Fibroblast of skin of left quadriceps (primary cell): ENCODE measurements at regions not wholly inside any gene's neighbourhood (a gene's known extent, or its start where the extent isn't known, plus 50 kb on each side); places are given as distances from the start of the nearest gene placed in this dataset.
A peak's percentile ranks its signal among the peaks of the same experiment; 100 is the strongest.

ENCODE experiments used
- DNase-seq, 2 experiments: peaks; one replicate each; pipeline ENCODE4 v3.0.0-alpha.2; 2013; ENCODE audit warnings: low read depth in 2 of 2

DNA sequence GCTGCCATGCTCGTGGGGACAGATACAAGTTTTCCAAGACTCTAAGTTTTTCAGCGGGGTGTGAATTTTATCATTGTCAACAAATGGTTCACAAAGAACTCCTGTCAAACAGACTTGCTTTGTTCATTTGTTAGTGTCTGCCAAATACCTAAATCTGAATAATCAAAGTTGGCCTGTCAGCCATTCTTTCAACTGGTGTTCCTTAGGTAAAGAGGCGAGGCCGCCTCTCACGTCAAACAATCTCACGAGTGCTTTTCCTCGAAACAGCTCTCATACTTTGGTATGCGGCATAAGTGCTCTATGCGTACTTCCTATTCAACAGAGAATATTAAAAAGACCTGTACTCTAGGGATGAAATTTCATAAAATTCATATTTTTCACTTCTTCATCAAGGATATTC, 51.4 kb upstream of the KANK4 start:
- no peak for DNase-seq

DNA sequence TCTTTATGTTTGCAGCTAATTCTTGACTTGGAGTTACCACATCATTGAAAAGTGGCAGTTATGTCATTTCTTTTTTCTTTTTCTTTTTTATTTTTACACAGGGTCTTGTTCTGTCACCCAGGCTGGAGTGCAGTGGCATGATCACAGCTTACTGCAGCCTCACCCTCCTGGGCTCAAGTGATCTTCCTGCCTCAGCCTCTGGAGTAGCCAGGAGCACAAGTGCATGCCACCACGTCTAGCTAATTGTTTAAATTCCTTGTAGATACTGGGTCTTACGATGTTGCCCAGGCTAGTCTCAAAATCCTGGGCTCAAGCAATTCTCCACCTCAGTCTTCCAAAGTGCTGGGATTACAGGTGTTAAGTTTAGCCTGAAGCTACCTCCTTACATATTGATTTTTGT, 52.1 kb upstream of the KANK4 start:
- no peak for DNase-seq

DNA sequence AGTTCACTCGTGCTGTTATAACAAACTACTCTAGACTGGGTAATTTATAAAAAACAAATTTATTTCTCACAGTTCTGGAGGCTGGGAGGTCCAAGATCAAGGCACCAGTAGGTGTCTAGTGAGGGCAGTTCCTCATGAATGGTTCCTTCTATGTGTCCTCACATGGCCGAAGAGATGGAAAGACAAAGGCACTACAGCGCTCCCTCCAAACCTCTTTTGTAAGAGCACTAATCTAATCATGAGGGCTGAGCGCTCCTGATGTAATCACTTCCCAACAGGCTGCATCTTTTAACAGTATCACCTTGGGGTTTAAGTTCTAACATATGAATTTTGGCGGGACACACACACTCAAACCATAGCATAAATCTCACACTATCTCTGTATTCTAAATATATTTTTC, 54.0 kb upstream of the KANK4 start:
- no peak for DNase-seq

DNA sequence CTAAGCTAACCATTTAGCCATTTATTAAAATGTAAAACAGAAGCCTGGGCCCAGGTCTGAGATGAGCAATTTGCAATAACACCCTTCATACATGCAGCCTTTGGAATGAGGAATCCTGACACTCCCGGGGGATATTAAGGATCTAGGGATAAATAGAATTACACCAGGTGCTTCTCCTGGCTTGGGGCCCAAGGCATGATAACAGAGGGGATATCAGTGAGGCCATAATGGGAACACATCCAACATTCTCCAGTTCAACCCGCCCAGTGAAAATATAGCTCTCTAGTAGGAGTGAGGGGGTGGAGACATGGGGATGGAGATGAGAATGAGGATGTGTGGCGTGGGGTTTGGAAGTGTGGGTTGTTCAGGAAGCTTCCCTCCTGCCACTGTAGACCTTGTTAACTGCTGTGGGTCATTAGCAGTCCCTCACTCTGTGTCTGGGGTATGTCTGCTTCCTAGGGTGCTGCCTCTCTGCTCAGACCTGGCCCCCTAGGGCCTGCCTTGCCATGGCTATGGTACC, 57.9 kb upstream of the KANK4 start:
- DNase-seq = no peak

DNA sequence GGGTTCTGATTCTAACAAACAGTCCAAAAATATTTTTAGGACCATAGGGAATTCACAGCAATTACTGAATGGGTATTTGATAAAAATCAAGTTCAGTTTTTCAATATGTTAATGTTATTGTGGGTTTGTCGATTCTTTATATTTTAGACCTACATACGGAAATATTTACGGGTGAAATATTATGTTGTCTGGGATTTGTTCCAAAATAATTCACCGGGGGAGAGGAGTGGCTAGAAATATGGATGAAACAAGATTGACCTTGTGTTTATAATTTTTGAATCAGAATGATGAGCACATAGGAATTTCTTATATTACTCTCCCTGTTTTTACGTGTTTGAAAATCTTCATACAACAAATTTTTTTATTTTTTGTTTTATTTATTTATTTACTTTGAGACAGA, 56.7 kb upstream of the USP1 start:
- DNase-seq = no peak

DNA sequence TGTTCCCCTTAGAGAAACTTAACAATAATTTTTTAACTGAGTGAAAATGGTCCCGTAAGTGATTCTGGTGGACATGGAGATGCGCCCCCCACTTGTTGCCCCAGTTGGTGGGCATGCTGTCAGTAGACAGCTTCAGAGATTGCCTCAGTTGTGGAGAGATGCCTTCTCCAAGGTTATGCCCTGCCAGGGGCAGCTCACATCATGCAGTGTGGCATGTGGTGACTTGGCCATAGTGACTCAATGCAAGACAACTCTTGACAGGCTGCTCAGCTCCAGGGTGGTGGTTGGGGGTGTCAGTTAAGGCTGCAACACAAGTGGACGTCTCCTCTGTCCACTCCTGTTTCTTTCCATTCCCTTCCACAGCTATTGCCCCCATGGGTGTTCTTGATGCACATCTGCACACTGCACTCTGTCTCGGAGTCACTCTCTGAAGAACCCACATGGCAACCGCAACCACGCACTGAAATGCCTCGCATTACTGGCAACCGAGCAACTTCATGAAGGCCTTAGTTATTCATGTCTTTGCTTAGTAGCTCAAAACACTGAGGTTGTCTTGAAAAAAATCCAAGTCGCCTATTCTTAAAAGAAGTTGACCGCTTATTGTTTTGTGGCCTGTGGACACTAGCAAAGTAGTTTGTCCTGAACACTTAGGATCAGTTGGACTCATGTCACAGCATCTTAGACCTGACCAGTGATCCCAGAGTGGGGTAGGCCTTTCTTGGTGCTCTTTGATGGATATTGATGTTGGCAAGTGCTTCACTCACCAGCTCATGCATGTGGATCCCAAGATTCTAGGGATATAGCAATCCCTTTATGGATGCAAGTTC, 54.8 kb upstream of the USP1 start:
- peak; percentile 21 to 27 for DNase-seq

DNA sequence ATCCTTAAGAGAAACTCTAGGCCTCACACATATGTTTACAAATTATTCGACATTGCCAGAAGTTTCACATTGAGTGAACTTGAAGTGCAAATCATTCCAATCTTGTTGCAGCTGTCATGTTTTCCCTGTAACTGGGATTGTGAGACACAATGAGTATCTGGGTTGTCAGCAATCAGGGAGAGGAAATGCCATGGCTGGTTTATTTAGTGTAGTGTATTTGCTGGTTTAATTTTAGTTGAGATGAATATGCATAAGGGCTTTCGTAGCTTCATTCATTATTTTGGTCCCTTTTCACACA, 54.2 kb upstream of the USP1 start:
- DNase-seq = no peak

DNA sequence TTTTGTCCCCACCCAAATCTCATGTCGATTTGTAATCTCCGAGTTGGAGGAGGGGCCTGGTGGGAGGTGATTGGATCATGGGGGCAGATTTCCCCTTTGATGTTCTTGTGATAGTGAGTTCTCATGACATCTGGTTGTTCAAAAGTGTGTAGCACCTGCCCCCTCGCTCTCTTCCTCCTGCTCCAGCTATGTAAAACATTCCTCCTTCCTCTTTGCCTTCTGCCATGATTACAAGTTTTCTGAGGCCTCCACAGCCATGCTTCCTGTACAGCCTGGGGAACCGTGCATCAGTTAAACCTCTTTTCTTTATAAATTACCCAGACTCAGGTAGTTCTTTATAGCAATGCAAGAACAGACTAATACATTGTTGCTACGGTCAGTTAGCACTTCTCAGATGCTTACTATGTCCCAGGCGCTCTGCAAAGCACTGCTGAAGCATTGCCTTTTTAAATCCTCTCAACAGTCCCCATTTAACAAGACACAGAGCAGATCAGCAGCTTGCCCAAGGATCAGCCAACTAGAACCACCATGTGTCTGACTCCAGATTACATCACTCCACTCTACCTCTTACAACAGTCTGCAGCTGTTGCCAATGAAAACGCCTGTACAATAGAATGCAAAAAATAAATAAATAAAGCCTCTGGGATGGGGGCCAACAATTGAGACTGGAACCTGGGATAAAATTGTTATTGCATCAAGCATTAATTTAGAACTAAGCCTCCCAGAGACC, 52.4 kb upstream of the USP1 start:
- peak; percentile 92 for DNase-seq

DNA sequence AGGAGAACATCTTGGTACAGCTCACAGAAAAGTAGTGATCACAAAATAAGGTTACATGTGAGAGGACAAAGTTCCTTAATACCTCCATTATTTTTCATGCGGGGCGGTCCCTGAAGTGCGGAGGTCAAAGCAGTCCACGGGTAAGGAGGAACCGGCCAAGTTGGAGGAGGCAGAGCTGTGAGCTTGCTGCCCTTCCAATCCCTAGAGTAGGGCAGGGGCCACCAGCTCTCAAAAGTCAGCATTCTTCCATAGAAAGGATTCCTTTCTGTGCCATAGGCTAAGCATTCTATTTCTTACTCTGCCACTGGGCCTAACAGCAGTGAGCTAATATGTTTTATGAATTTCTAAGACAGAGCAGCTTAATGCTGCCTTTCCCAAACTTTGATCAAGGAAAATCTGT, 50.9 kb upstream of the USP1 start:
- no peak for DNase-seq

DNA sequence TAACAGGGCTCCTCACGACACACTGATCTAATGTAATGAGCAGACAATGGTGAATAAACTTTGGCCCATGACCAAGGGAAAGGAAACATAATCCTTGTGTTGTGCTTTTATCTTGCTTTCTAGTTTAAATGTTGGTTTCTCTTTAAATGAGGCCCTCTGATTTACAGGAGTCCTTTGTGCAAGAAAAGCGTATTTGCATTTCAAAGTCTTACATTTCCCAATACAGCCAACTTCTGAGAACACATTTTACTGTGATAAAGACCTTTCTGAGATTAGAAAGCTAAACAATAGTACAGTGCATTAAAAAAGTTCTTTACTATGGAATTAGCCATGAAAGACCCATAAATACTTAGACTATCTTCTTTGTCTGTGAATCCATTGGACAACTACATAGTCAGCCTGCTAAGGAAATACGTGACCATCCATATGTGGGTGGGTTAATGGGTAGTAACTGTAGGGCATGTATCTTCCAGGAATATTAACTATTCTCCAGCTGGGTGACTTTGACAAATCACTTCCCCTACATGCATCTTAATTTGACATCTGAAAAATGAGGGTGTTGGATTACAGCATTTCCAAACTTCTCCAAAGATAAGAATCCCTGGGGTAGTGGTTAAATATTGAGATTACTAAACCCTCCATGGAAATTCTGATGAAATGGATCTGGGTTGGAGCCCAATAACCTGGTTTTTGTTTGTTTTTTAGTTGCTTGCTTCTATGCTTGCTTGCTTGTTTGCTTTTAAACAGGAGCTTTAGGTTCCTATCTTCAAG, 50.3 kb upstream of the USP1 start:
- DNase-seq = no peak
